Osteocyte (in vitro differentiated cells): ENCODE measurements at regions not wholly inside any gene's neighbourhood (a gene's known extent, or its start where the extent isn't known, plus 50 kb on each side); places are given as distances from the start of the nearest gene placed in this dataset.

Experiments used
- DNase-seq: peaks from one replicate; pipeline ENCODE4 v3.0.0; 2021; ENCODE audit warnings: mixed read lengths; ENCODE audit not compliant: unreplicated experiment; ENCODE audit errors: extremely low spot score
- H3K27ac Mint-ChIP-seq: one replicate; pipeline ENCODE4 v1.8.0; 2021; ENCODE audit warnings: mild to moderate bottlenecking, mixed read lengths; ENCODE audit not compliant: unreplicated experiment
- H3K27me3 Mint-ChIP-seq: one replicate; pipeline ENCODE4 v1.8.0; 2021; ENCODE audit warnings: mixed read lengths; ENCODE audit not compliant: unreplicated experiment
- H3K36me3 Mint-ChIP-seq: one replicate; pipeline ENCODE4 v1.8.0; 2021; ENCODE audit warnings: mixed read lengths; ENCODE audit not compliant: unreplicated experiment
- H3K4me1 Mint-ChIP-seq: one replicate; pipeline ENCODE4 v1.8.0; 2021; ENCODE audit warnings: mixed read lengths; ENCODE audit not compliant: unreplicated experiment
- H3K4me3 Mint-ChIP-seq: one replicate; pipeline ENCODE4 v1.8.0; 2021; ENCODE audit warnings: mild to moderate bottlenecking, moderate library complexity, mixed read lengths; ENCODE audit not compliant: unreplicated experiment
- H3K9me3 Mint-ChIP-seq: one replicate; pipeline ENCODE4 v1.8.0; 2021; ENCODE audit warnings: mixed read lengths; ENCODE audit not compliant: unreplicated experiment
- CTCF ChIP-seq: fragments of 200-600 bp; sonication (generic); IDR thresholded peaks from 2 replicates; pipeline ENCODE4 v1.5.0; 2021; ENCODE audit warnings: antibody characterized with exemption, mild to moderate bottlenecking, moderate library complexity

GRCh38 chr11:86745571-86745970, 54.8 kb upstream of the PRSS23 start:
- no peak for DNase-seq
- Mint-ChIP-seq H3K9me3 (no peaks in the 10 kb centered on the region), H3K27ac (peak overlapping the region; percentile 94), H3K4me1 (peaks cover 95% of the 10 kb centered on the region), H3K4me3 (no peak overlapping the region), H3K36me3 (no peaks in the 10 kb centered on the region), H3K27me3 (no peaks in the 10 kb centered on the region)
- no peak for TF ChIP-seq CTCF

- DNase-seq, result no peak
- H3K4me1 Mint-ChIP-seq, result peaks cover 95% of the 10 kb centered on the region
- H3K4me3 Mint-ChIP-seq, result no peak overlapping the region
- peak overlapping the region; percentile 100 for H3K27ac Mint-ChIP-seq
- no peaks in the 10 kb centered on the region for H3K27me3 Mint-ChIP-seq
- no peak for TF ChIP-seq CTCF
- H3K36me3 Mint-ChIP-seq, result no peaks in the 10 kb centered on the region
- no peaks in the 10 kb centered on the region for H3K9me3 Mint-ChIP-seq
Measured at GRCh38 chr11:86743223-86744118, 56.9 kb upstream of the PRSS23 start.

GRCh38 chr11:86741839-86742805, 58.2 kb upstream of the PRSS23 start:
- H3K4me3 Mint-ChIP-seq, result no peak overlapping the region
- H3K36me3 Mint-ChIP-seq, result no peaks in the 10 kb centered on the region
- DNase-seq, result no peak
- H3K9me3 Mint-ChIP-seq, result no peaks in the 10 kb centered on the region
- no peak for TF ChIP-seq CTCF
- H3K4me1 Mint-ChIP-seq, result peaks cover 95% of the 10 kb centered on the region
- no peaks in the 10 kb centered on the region for H3K27me3 Mint-ChIP-seq
- peak overlapping the region; percentile 100 for H3K27ac Mint-ChIP-seq

GRCh38 chr11:86741484-86741835, 58.9 kb upstream of the PRSS23 start:
- H3K36me3 Mint-ChIP-seq, result no peaks in the 10 kb centered on the region
- H3K27ac Mint-ChIP-seq, result peak overlapping the region; percentile 100
- H3K9me3 Mint-ChIP-seq, result no peaks in the 10 kb centered on the region
- DNase-seq, result no peak
- peaks cover 95% of the 10 kb centered on the region for H3K4me1 Mint-ChIP-seq
- TF ChIP-seq CTCF, result no peak
- H3K4me3 Mint-ChIP-seq, result no peak overlapping the region
- H3K27me3 Mint-ChIP-seq, result no peaks in the 10 kb centered on the region
